K562 (cell line): ENCODE measurements at regions not wholly inside any gene's neighbourhood (a gene's known extent, or its start where the extent isn't known, plus 50 kb on each side); places are given as distances from the start of the nearest gene placed in this dataset.

Experiments
- ATAC-seq: fragments of 200-7000 bp; cut with Tn5 transposase; 3 replicates; pipeline ENCODE4 v1.9.1; 2020; ENCODE audit warnings: moderate library complexity
- BruUV-seq: library from RNA; stranded (reverse); fragments of 400-500 nt; replicated peaks from 2 replicates; lab custom pipeline; 2021; lab: Mats Ljungman, UMichigan
- CTCF ChIA-PET: fragments of 300-600 bp; formaldehyde crosslinking; extraction: SDS; loops from one replicate; lab custom pipeline; 2021; ENCODE audit warnings: low intra/inter-chr PET ratio; lab: Yijun Ruan, JAX
- POLR2A ChIA-PET: fragments of 300-600, 350-650 bp; sonication (Branson Sonifier 250); formaldehyde crosslinking; extraction: SDS; loops from one replicate; lab custom pipeline; 2021; ENCODE audit warnings: antibody characterized with exemption, inconsistent platforms; lab: Yijun Ruan, JAX
- DNase-seq, 4 experiments: peaks; one replicate each; pipeline versions ENCODE4 v3.0.0 to v3.0.0-alpha.2; 2011 to 2018; ENCODE audit warnings: low spot score in 3 of 4, mixed read lengths in 3 of 4; ENCODE audit errors: extremely low read depth in 1 of 4
- FAIRE-seq: peaks from 2 replicates; lab custom pipeline; 2011; peaks lifted over from hg19 to GRCh38; lab: Jason Lieb, UNC
- H2AFZ ChIP-seq: 2 replicates; pipeline ENCODE4 v1.6.0; 2011; ENCODE audit warnings: low read depth, low read length, control low read depth, inconsistent platforms
- H3K27ac ChIP-seq: fragments of 200-600 bp; 3 replicates; pipeline ENCODE4 v1.8.0; 2011; ENCODE audit warnings: low read depth, mild to moderate bottlenecking, control low read depth, inconsistent platforms, low read length, moderate library complexity, mixed read lengths; ENCODE audit errors: extremely low read depth
- H3K27me3 ChIP-seq, 2 experiments: fragments of 300-600 bp in 1 of 2; 2 replicates in 1 of 2; 3 replicates in 1 of 2; pipeline versions ENCODE4 v1.6.0 to v1.8.0; 2011; ENCODE audit warnings: inconsistent platforms in 2 of 2, low read length in 2 of 2, mild to moderate bottlenecking in 1 of 2, mixed read lengths in 1 of 2, moderate library complexity in 1 of 2; ENCODE audit not compliant: control insufficient read depth in 2 of 2, insufficient read depth in 2 of 2
- H3K36me3 ChIP-seq: fragments of 300-600 bp; 3 replicates; pipeline ENCODE4 v1.8.0; 2011; ENCODE audit warnings: mild to moderate bottlenecking, low read length, inconsistent platforms; ENCODE audit not compliant: control insufficient read depth, insufficient read depth
- H3K4me1 ChIP-seq, 2 experiments: fragments of 200-600 bp in 1 of 2; replicated peaks in 1 of 2; 2 replicates in 1 of 2; 3 replicates in 1 of 2; pipeline versions ENCODE4 v1.5.1 to v1.8.0; 2011; ENCODE audit warnings: inconsistent platforms in 2 of 2, low read length in 2 of 2, mild to moderate bottlenecking in 1 of 2, mixed read lengths in 1 of 2, moderate library complexity in 1 of 2; ENCODE audit not compliant: control insufficient read depth in 2 of 2, insufficient read depth in 2 of 2
- H3K4me2 ChIP-seq: 2 replicates; pipeline ENCODE4 v1.6.1; 2011; ENCODE audit warnings: low read length, control low read depth, inconsistent platforms, mixed read lengths; ENCODE audit not compliant: insufficient read depth
- H3K4me3 ChIP-seq: fragments of 200-600 bp; sonication (generic), shearing (Covaris generic); 2 replicates; pipeline ENCODE4 v1.5.1; 2016; ENCODE audit warnings: control low read depth, inconsistent platforms
- H3K79me2 ChIP-seq: fragments of 200-600 bp; 3 replicates; pipeline ENCODE4 v1.8.0; 2011; ENCODE audit warnings: low read length, inconsistent platforms; ENCODE audit not compliant: control insufficient read depth, insufficient read depth
- H3K9ac ChIP-seq, 2 experiments: 2 replicates each; pipeline versions ENCODE4 v1.6.0 to v1.6.1; 2011; ENCODE audit warnings: low read depth in 2 of 2, low read length in 2 of 2, control low read depth in 1 of 2, inconsistent platforms in 1 of 2, mild to moderate bottlenecking in 1 of 2, mixed read lengths in 1 of 2; ENCODE audit not compliant: insufficient read depth in 1 of 2
- H3K9me1 ChIP-seq: one replicate; pipeline ENCODE4 v1.6.0; 2011; ENCODE audit warnings: inconsistent platforms, mild to moderate bottlenecking, low read length, moderate library complexity; ENCODE audit not compliant: control insufficient read depth, insufficient read depth
- H3K9me3 ChIP-seq: replicated peaks from 2 replicates; pipeline ENCODE4 v1.5.1; 2011; ENCODE audit warnings: low read depth, low read length, inconsistent platforms; ENCODE audit not compliant: control insufficient read depth, insufficient read depth
- H4K20me1 ChIP-seq: replicated peaks from 2 replicates; pipeline ENCODE4 v1.6.1; 2011; ENCODE audit warnings: low read length, inconsistent platforms, mixed read lengths; ENCODE audit not compliant: control insufficient read depth, insufficient read depth
- ARID1B ChIP-seq: fragments of 450-650 bp; IDR thresholded peaks from 2 replicates; pipeline ENCODE4 v1.6.1; 2016; ENCODE audit warnings: antibody characterized with exemption, mild to moderate bottlenecking, inconsistent platforms
- CBX8 ChIP-seq: fragments of 200-600 bp; sonication (generic); IDR thresholded peaks from 2 replicates; pipeline ENCODE4 v1.6.1; 2012; ENCODE audit warnings: borderline replicate concordance, mixed run types, low read depth, mild to moderate bottlenecking, moderate library complexity, mixed read lengths, low read length, control low read depth, inconsistent platforms; ENCODE audit not compliant: poor library complexity, severe bottlenecking; ENCODE audit errors: extremely low read depth
- ETS2 ChIP-seq: IDR thresholded peaks from 2 replicates; pipeline ENCODE4 v1.6.1; 2016; ENCODE audit warnings: borderline replicate concordance, missing genetic modification characterization, mild to moderate bottlenecking, moderate library complexity, missing compliant biosample characterization; ENCODE audit not compliant: poor library complexity, severe bottlenecking
- GTF2E2 ChIP-seq: fragments of 200-800 bp; sonication (Bioruptor generic); IDR thresholded peaks from 2 replicates; pipeline ENCODE4 v1.6.1; 2016; ENCODE audit warnings: missing genetic modification characterization, missing compliant biosample characterization
- HCFC1 ChIP-seq: IDR thresholded peaks from 2 replicates; pipeline ENCODE4 v1.6.1; 2012; ENCODE audit warnings: low read depth, low read length, improper control_type of control experiment
- HNRNPH1 ChIP-seq: fragments of 200-400 bp; formaldehyde crosslinking; optimal IDR thresholded peaks from 2 replicates; pipeline ENCODE3; 2017; ENCODE audit warnings: low read depth, mild to moderate bottlenecking, low read length, moderate library complexity
- JUN ChIP-seq, 2 experiments: sonication (generic) in 1 of 2; formaldehyde crosslinking in 1 of 2; IDR thresholded peaks; 2 replicates each; pipeline versions ENCODE4 v1.6.1 to v1.8.0; 2012 to 2022; ENCODE audit warnings: borderline replicate concordance in 2 of 2, mild to moderate bottlenecking in 2 of 2, improper control_type of control experiment in 1 of 2, low read depth in 1 of 2, low read length in 1 of 2, missing genetic modification reagents in 1 of 2
- MEF2D ChIP-seq: conservative IDR thresholded peaks from 2 replicates; pipeline ENCODE4 v1.6.1; 2016; ENCODE audit warnings: low read depth, missing genetic modification characterization, missing compliant biosample characterization
- MTA1 ChIP-seq: fragments of 450-650 bp; IDR thresholded peaks from 2 replicates; pipeline ENCODE4 v1.6.1; 2017; ENCODE audit warnings: borderline replicate concordance
- NFRKB ChIP-seq: fragments of 450-650 bp; IDR thresholded peaks from 2 replicates; pipeline ENCODE4 v1.6.1; 2016; ENCODE audit warnings: low read depth
- POLR2AphosphoS5 ChIP-seq: IDR thresholded peaks from 2 replicates; pipeline ENCODE4 v1.6.1; 2011; ENCODE audit warnings: mild to moderate bottlenecking, low read depth, low read length, moderate library complexity; ENCODE audit not compliant: control insufficient read depth, insufficient read depth
- PRPF4 ChIP-seq: fragments of 200-400 bp; formaldehyde crosslinking; IDR thresholded peaks from one replicate; pipeline ENCODE4 v1.6.1; 2017; ENCODE audit warnings: low read length, low read depth, mild to moderate bottlenecking; ENCODE audit not compliant: insufficient read depth, poor library complexity, severe bottlenecking
- PTTG1 ChIP-seq: fragments of 450-650 bp; IDR thresholded peaks from 2 replicates; pipeline ENCODE4 v1.6.1; 2016; ENCODE audit warnings: low read depth, mild to moderate bottlenecking, missing genetic modification characterization, missing compliant biosample characterization
- SAFB2 ChIP-seq: fragments of 200-400 bp; formaldehyde crosslinking; IDR thresholded peaks from 2 replicates; pipeline ENCODE4 v1.6.1; 2018; ENCODE audit warnings: borderline replicate concordance, low read length, low read depth, moderate library complexity; ENCODE audit not compliant: severe bottlenecking
- ZNF133 ChIP-seq: fragments of 250-450 bp; sonication (Bioruptor Pico); IDR thresholded peaks from 2 replicates; pipeline ENCODE4 v1.4.0; 2020; ENCODE audit warnings: mild to moderate bottlenecking
- ZNF134 ChIP-seq: fragments of 250-450 bp; sonication (Bioruptor Pico); conservative IDR thresholded peaks from 2 replicates; pipeline ENCODE4 v1.4.0; 2020
- ZNF316 ChIP-seq: fragments of 450-650 bp; IDR thresholded peaks from 2 replicates; pipeline ENCODE4 v1.6.1; 2016
- ZNF354B ChIP-seq: fragments of 250-450 bp; sonication (Bioruptor Pico); IDR thresholded peaks from 2 replicates; pipeline ENCODE4 v1.4.0; 2020
- ZNF830 ChIP-seq: fragments of 250-450 bp; sonication (Bioruptor Pico); IDR thresholded peaks from 2 replicates; pipeline ENCODE4 v1.5.0; 2021; ENCODE audit warnings: mild to moderate bottlenecking
- WGBS: fragments of 100-300 bp; shearing (Covaris generic); methylation state at CpG from one replicate; pipeline ENCODE4 v1.1.6; 2016; ENCODE audit warnings: low coverage, mixed read lengths; ENCODE audit not compliant: insufficient coverage; ENCODE audit errors: missing lambda C conversion rate; 5-methylcytosine and 5-hydroxymethylcytosine counted together
- in situ Hi-C: fragments of 300-500 bp; cut with MboI; formaldehyde crosslinking; loops from 4 replicates; pipeline ENCODE4 v1.15.0; 2018; ENCODE audit warnings: inconsistent platforms, mixed read lengths
- intact Hi-C: fragments of 100-400 bp; cut with micrococcal nuclease; formaldehyde crosslinking; loops from 2 replicates; pipeline ENCODE4 v1.14.2; 2022
- TF ChIP-seq, protein P1 (sequence below): sonication (generic); formaldehyde crosslinking; IDR thresholded peaks from 2 replicates; pipeline ENCODE4 v1.8.1; 2023; ENCODE audit warnings: mild to moderate bottlenecking, missing genetic modification reagents
- TF ChIP-seq, protein P2 (sequence below): fragments of 250-450 bp; sonication (Bioruptor Pico); IDR thresholded peaks from 2 replicates; pipeline ENCODE4 v1.4.0; 2020; ENCODE audit warnings: borderline replicate concordance

DNA sequence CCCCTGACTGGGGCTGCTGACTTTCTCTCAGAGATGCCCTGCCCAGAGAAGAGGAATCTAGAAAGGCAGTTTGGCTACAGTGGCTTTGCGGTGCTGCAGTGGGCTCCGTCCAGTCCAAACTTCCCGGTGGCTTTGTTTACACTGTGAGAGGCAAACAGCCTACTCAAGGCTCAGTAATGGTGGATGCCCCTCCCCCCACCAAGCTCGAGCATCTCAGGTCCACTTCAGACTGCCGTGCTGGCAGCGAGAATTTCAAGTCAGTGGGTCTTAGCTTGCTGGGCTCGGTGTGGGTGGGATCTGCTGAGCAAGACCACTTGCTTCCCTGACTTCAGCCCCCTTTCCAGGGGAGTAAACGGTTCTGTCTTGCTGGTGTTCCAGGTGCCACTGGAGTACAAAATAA, 734.5 kb upstream of the LRRN3 start (continued):
- no peak for TF ChIP-seq JUN (IDR thresholded peaks at IDR 0.05; ENCODE audit: borderline replicate concordance, low read depth, low read length)
- TF ChIP-seq JUN (CRISPR knock-in tag; IDR thresholded peaks at IDR 0.05; ENCODE audit: borderline replicate concordance) = no peak
- TF ChIP-seq, protein P1, sequence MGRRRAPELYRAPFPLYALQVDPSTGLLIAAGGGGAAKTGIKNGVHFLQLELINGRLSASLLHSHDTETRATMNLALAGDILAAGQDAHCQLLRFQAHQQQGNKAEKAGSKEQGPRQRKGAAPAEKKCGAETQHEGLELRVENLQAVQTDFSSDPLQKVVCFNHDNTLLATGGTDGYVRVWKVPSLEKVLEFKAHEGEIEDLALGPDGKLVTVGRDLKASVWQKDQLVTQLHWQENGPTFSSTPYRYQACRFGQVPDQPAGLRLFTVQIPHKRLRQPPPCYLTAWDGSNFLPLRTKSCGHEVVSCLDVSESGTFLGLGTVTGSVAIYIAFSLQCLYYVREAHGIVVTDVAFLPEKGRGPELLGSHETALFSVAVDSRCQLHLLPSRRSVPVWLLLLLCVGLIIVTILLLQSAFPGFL (CRISPR knock-in tag) = no peak
- no peak for TF ChIP-seq MTA1
- TF ChIP-seq PTTG1 = no peak
- no peak for TF ChIP-seq GTF2E2 (tag)
- TF ChIP-seq, protein P2, sequence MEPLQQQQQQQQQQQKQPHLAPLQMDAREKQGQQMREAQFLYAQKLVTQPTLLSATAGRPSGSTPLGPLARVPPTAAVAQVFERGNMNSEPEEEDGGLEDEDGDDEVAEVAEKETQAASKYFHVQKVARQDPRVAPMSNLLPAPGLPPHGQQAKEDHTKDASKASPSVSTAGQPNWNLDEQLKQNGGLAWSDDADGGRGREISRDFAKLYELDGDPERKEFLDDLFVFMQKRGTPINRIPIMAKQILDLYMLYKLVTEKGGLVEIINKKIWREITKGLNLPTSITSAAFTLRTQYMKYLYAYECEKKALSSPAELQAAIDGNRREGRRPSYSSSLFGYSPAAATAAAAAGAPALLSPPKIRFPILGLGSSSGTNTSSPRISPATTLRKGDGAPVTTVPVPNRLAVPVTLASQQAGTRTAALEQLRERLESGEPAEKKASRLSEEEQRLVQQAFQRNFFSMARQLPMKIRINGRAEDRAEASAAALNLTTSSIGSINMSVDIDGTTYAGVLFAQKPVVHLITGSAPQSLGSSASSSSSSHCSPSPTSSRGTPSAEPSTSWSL (CRISPR knock-in tag) = no peak
- no peak for TF ChIP-seq ZNF133 (CRISPR knock-in tag)
- TF ChIP-seq HNRNPH1 = no peak

DNA sequence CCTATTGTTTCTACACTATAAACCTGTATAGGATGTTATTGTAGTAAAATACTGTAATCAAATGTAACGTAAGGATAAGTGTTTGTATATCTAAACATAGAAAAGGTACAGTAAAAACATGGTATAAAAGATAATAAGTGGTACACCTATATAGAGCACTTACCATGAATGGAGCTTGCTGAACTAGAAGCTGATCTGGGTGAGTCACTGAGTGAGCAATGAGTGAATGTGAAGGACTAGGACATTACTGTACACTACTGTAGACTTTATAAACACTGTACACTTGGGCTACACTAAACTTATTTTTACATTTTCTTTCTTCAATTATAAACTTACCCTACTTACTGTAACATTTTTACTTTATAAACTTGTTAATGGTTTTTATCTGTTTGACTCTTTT, 732.9 kb upstream of the LRRN3 start:
- Histone ChIP-seq H3K27ac (no peak overlapping the region), H3K9me1 (no peaks in the 10 kb centered on the region), H3K36me3 (no peaks in the 10 kb centered on the region), H3K79me2 (no peaks in the 10 kb centered on the region), H2AFZ (no peak overlapping the region), H3K4me2 (no peak overlapping the region), H3K9me3 (0 out of 2 replicates have a peak, but pooled peaks cover 2% of the 10 kb centered on the region), H3K9ac (no peak overlapping the region), H4K20me1 (no peaks in the 10 kb centered on the region), H3K4me1 (no peaks in the 10 kb centered on the region), H3K4me3 (no peak overlapping the region), H3K27me3 (no peaks in the 10 kb centered on the region)
- ChIA-PET CTCF (no interaction called here), POLR2A (no interaction called here)
- ATAC-seq = no peak
- DNase-seq = no peak
- BruUV-seq = no TSS peak
- intact Hi-C loops (no loop called here), in situ Hi-C loops (no loop called here)
- FAIRE-seq = no peak
- TF ChIP-seq PRPF4 = no peak
- TF ChIP-seq CBX8 = no peak
- no peak for TF ChIP-seq ETS2 (tag)
- no peak for TF ChIP-seq POLR2AphosphoS5
- no peak for TF ChIP-seq ZNF316
- no peak for TF ChIP-seq ZNF354B
- no peak for TF ChIP-seq SAFB2
- TF ChIP-seq ZNF134 (CRISPR knock-in tag) = no peak
- TF ChIP-seq NFRKB = no peak
- TF ChIP-seq ARID1B = no peak
- no peak for TF ChIP-seq ZNF830 (CRISPR knock-in tag)
- TF ChIP-seq HCFC1 = no peak
- TF ChIP-seq MEF2D (tag) = no peak
- WGBS = 3% methylated on average over 1 of the region's 1 CpG
